Endothelial cell of umbilical vein (primary cell): ENCODE measurements at regions not wholly inside any gene's neighbourhood (a gene's known extent, or its start where the extent isn't known, plus 50 kb on each side); places are given as distances from the start of the nearest gene placed in this dataset.

Experiments
- BruUV-seq: library from RNA; stranded (reverse); fragments of 400-500 nt; replicated peaks from 2 replicates; lab custom pipeline; 2021; lab: Mats Ljungman, UMichigan
- CTCF ChIA-PET: fragments of 300-600, 350-600 bp; sonication (Branson Sonifier 250); formaldehyde crosslinking; loops from one replicate; lab custom pipeline; 2021; ENCODE audit warnings: antibody characterized with exemption, inconsistent platforms; lab: Charles Lee
- POLR2A ChIA-PET: fragments of 300-600, 350-600 bp; sonication (Branson Sonifier 250); formaldehyde crosslinking; loops from one replicate; lab custom pipeline; 2021; ENCODE audit warnings: antibody characterized with exemption, inconsistent platforms; lab: Charles Lee
- DNase-seq: peaks from one replicate; pipeline ENCODE4 v3.0.0-alpha.2; 2011; ENCODE audit warnings: low read depth, low spot score
- FAIRE-seq: peaks from 2 replicates; lab custom pipeline; 2011; peaks lifted over from hg19 to GRCh38; lab: Jason Lieb, UNC
- H2AFZ ChIP-seq: 2 replicates; pipeline ENCODE4 v1.6.0; 2012; ENCODE audit warnings: low read depth, low read length, control low read depth, inconsistent platforms
- H3K27ac ChIP-seq: 2 replicates; pipeline ENCODE4 v1.5.1; 2011; ENCODE audit warnings: low read depth, mild to moderate bottlenecking, control low read depth, low read length, moderate library complexity; ENCODE audit not compliant: insufficient read depth
- H3K27me3 ChIP-seq, 2 experiments: 2 replicates each; pipeline versions ENCODE4 v1.6.0 to v1.6.1; 2011; ENCODE audit warnings: low read length in 2 of 2, mixed read lengths in 1 of 2; ENCODE audit not compliant: control insufficient read depth in 2 of 2, insufficient read depth in 2 of 2
- H3K36me3 ChIP-seq, 2 experiments: 2 replicates in 1 of 2; 3 replicates in 1 of 2; pipeline ENCODE4 v1.5.1; 2011; ENCODE audit warnings: low read length in 2 of 2, mild to moderate bottlenecking in 1 of 2, moderate library complexity in 1 of 2; ENCODE audit not compliant: control insufficient read depth in 2 of 2, insufficient read depth in 2 of 2; ENCODE audit errors: extremely low read depth in 1 of 2
- H3K4me1 ChIP-seq: 3 replicates; pipeline ENCODE4 v1.5.1; 2011; ENCODE audit warnings: mild to moderate bottlenecking, low read length; ENCODE audit not compliant: control insufficient read depth, insufficient read depth; ENCODE audit errors: extremely low read depth
- H3K4me2 ChIP-seq: 2 replicates; pipeline ENCODE4 v1.6.1; 2011; ENCODE audit warnings: low read length, control low read depth, mixed read lengths; ENCODE audit not compliant: insufficient read depth
- H3K4me3 ChIP-seq, 3 experiments: fragments of 200-600 bp in 1 of 3; sonication (generic), shearing (Covaris generic) in 1 of 3; replicated peaks in 1 of 3; 2 replicates each; pipeline ENCODE4 v1.5.1; 2011 to 2016; ENCODE audit warnings: control low read depth in 3 of 3, low read length in 3 of 3, mild to moderate bottlenecking in 2 of 3, inconsistent platforms in 1 of 3, low read depth in 1 of 3, moderate library complexity in 1 of 3; ENCODE audit not compliant: insufficient read depth in 1 of 3
- H3K79me2 ChIP-seq: 2 replicates; pipeline ENCODE4 v1.6.0; 2012; ENCODE audit warnings: low read length, inconsistent platforms; ENCODE audit not compliant: control insufficient read depth, insufficient read depth
- H3K9ac ChIP-seq: replicated peaks from 2 replicates; pipeline ENCODE3; 2011; ENCODE audit warnings: low read length, control low read depth; ENCODE audit not compliant: insufficient read depth; ENCODE audit errors: extremely low read depth
- H3K9me1 ChIP-seq: replicated peaks from 3 replicates; pipeline ENCODE4 v1.6.0; 2011; ENCODE audit warnings: mild to moderate bottlenecking, low read length; ENCODE audit not compliant: control insufficient read depth, insufficient read depth; ENCODE audit errors: extremely low read depth
- H3K9me3 ChIP-seq: replicated peaks from 2 replicates; pipeline ENCODE4 v1.5.1; 2012; ENCODE audit warnings: low read length, inconsistent platforms; ENCODE audit not compliant: control insufficient read depth, insufficient read depth
- H4K20me1 ChIP-seq: replicated peaks from 2 replicates; pipeline ENCODE3; 2011; ENCODE audit warnings: mild to moderate bottlenecking, low read length; ENCODE audit not compliant: control insufficient read depth, insufficient read depth; ENCODE audit errors: extremely low read depth
- CTCF ChIP-seq, 2 donors: IDR thresholded peaks; 1 replicate in 1 of 2; 2 replicates in 1 of 2; pipeline ENCODE4 v1.5.1; 2011; ENCODE audit warnings: low read length in 2 of 2, mild to moderate bottlenecking in 2 of 2, moderate library complexity in 2 of 2, control low read depth in 1 of 2, inconsistent platforms in 1 of 2, low read depth in 1 of 2; ENCODE audit not compliant: insufficient read depth in 1 of 2; ENCODE audit errors: extremely low read depth in 1 of 2
- FOS ChIP-seq: IDR thresholded peaks from 2 replicates; pipeline ENCODE4 v1.6.1; 2011; ENCODE audit warnings: mild to moderate bottlenecking, low read length, moderate library complexity, borderline replicate concordance; ENCODE audit not compliant: insufficient read depth
- GATA2 ChIP-seq: IDR thresholded peaks from 2 replicates; pipeline ENCODE4 v1.7.0; 2011; ENCODE audit warnings: low read depth, mild to moderate bottlenecking, moderate library complexity, mixed read lengths, low read length; ENCODE audit not compliant: insufficient read length, insufficient read depth
- JUN ChIP-seq: IDR thresholded peaks from 2 replicates; pipeline ENCODE4 v1.6.1; 2011; ENCODE audit warnings: borderline replicate concordance, low read depth; ENCODE audit not compliant: insufficient read length, insufficient read depth
- MYC ChIP-seq: IDR thresholded peaks from one replicate; pipeline ENCODE4 v1.6.1; 2011; ENCODE audit warnings: mild to moderate bottlenecking, low read depth, low read length
- POLR2A ChIP-seq: IDR thresholded peaks from 2 replicates; pipeline ENCODE4 v1.6.1; 2012; ENCODE audit warnings: low read depth, mild to moderate bottlenecking, control low read depth, low read length
- POLR2AphosphoS5 ChIP-seq: IDR thresholded peaks from 2 replicates; pipeline ENCODE4 v1.6.1; 2012; ENCODE audit warnings: low read depth, mild to moderate bottlenecking, control low read depth, low read length, moderate library complexity; ENCODE audit not compliant: insufficient read depth
- dilution Hi-C: fragments of 300-500 bp; cut with MboI; formaldehyde crosslinking; loops from one replicate; pipeline ENCODE4 v1.15.0; 2019; ENCODE audit warnings: low sequenced_read_pairs; ENCODE audit not compliant: extremely low pct_ligation_motif_present
- intact Hi-C: fragments of 100-400 bp; cut with micrococcal nuclease; formaldehyde crosslinking; loops from one replicate; pipeline ENCODE4 v1.10.0; 2022
- TF ChIP-seq, protein P1 (sequence below): IDR thresholded peaks from 2 replicates; pipeline ENCODE4 v1.6.1; 2011; ENCODE audit not compliant: insufficient read depth, insufficient read length

GRCh38 chr6:50974319-50974718, 155.6 kb downstream of the TFAP2B start:
- H3K27ac ChIP-seq = no peak overlapping the region
- ChIA-PET POLR2A (no interaction called here), CTCF (no interaction called here)
- no peaks in the 10 kb centered on the region for H3K4me1 ChIP-seq
- H3K4me3 ChIP-seq = no peak overlapping the region
- no peak overlapping the region for H3K9ac ChIP-seq
- FAIRE-seq = no peak
- no peaks in the 10 kb centered on the region for H3K9me1 ChIP-seq
- TF ChIP-seq CTCF (IDR thresholded peaks at IDR 0.05; ENCODE audit: extremely low read depth in 1 of 2, insufficient read depth in 1 of 2, low read depth in 1 of 2, low read length in 2 of 2) = no peak
- no peak for TF ChIP-seq FOS
- TF ChIP-seq, protein P1, sequence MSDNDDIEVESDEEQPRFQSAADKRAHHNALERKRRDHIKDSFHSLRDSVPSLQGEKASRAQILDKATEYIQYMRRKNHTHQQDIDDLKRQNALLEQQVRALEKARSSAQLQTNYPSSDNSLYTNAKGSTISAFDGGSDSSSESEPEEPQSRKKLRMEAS = no peak
- TF ChIP-seq POLR2A = no peak
- no peak for TF ChIP-seq MYC
- TF ChIP-seq GATA2 = no peak
- no peak for TF ChIP-seq POLR2AphosphoS5
- no peak for TF ChIP-seq JUN
- no peak overlapping the region for H2AFZ ChIP-seq
- intact Hi-C loops = no loop called here
- H3K36me3 ChIP-seq = no peaks in the 10 kb centered on the region
- no peaks in the 10 kb centered on the region for H3K79me2 ChIP-seq
- no peak for DNase-seq
- dilution Hi-C loops = no loop called here
- no peaks in the 10 kb centered on the region for H3K9me3 ChIP-seq
- no peak overlapping the region for H3K4me2 ChIP-seq
- no TSS peak for BruUV-seq
- no peaks in the 10 kb centered on the region for H3K27me3 ChIP-seq
- no peaks in the 10 kb centered on the region for H4K20me1 ChIP-seq
